Left lung (tissue), 4 donors: ENCODE measurements at regions not wholly inside any gene's neighbourhood (a gene's known extent, or its start where the extent isn't known, plus 50 kb on each side); places are given as distances from the start of the nearest gene placed in this dataset.

Experiments
- ATAC-seq: fragments of 200-7000 bp; cut with Tn5 transposase; one replicate; pipeline ENCODE4 v1.9.1; 2020; ENCODE audit warnings: moderate library complexity
- DNase-seq, 4 donors: peaks; one replicate each; pipeline ENCODE4 v3.0.0-alpha.2; 2013 to 2020
- H3K27ac ChIP-seq, 2 donors: fragments of 200-600 bp; sonication (generic) in 1 of 2; one replicate each; pipeline versions ENCODE4 v1.5.0 to v1.8.0; 2020 to 2021
- H3K27me3 ChIP-seq, 2 donors: fragments of 200-600 bp; sonication (generic) in 1 of 2; one replicate each; pipeline versions ENCODE4 v1.5.0 to v1.8.0; 2020 to 2021
- H3K36me3 ChIP-seq, 2 donors: fragments of 200-600 bp; sonication (generic) in 1 of 2; one replicate each; pipeline versions ENCODE4 v1.5.0 to v1.8.0; 2020 to 2021
- H3K4me1 ChIP-seq, 2 donors: fragments of 200-600 bp; one replicate each; pipeline ENCODE4 v1.8.0; 2021
- H3K4me3 ChIP-seq, 2 donors: fragments of 200-600 bp; sonication (generic) in 1 of 2; one replicate each; pipeline versions ENCODE4 v1.5.0 to v1.8.0; 2020 to 2021; ENCODE audit warnings: mild to moderate bottlenecking in 1 of 2
- H3K9me3 ChIP-seq, 2 donors: fragments of 200-600 bp; sonication (generic) in 1 of 2; one replicate each; pipeline versions ENCODE4 v1.5.0 to v1.8.0; 2020 to 2021
- CTCF ChIP-seq, 2 donors: fragments of 200-600 bp; sonication (generic) in 1 of 2; IDR thresholded peaks; one replicate each; pipeline versions ENCODE4 v1.5.0 to v1.8.0; 2021; ENCODE audit warnings: antibody characterized with exemption in 2 of 2
- intact Hi-C, 2 donors: fragments of 100-400 bp; cut with DNase I; formaldehyde crosslinking; loops; one replicate each; pipeline versions ENCODE4 v1.11.2 to v1.14.2; 2022
- donor health status: DM: no; HTN: yes; CAD: no.
- donor health status: DM: no; HTN: no; CAD: no.

- Histone ChIP-seq H3K4me1 (no peaks in the 10 kb centered on the region), H3K27me3 (no peaks in the 10 kb centered on the region), H3K9me3 (no peaks in the 10 kb centered on the region), H3K4me3 (no peak overlapping the region), H3K27ac (no peak overlapping the region), H3K36me3 (no peaks in the 10 kb centered on the region)
- intact Hi-C loops, result no loop called here
- no peak for DNase-seq
- ATAC-seq, result no peak
- TF ChIP-seq CTCF (IDR thresholded peaks at IDR 0.05), result no peak
These were observed 173.3 kb upstream of the MYCN start for GRCh38 chr2:15766911-15767597.

GRCh38 chr2:15767679-15768078, 172.7 kb upstream of the MYCN start:
- Histone ChIP-seq H3K27ac (no peak overlapping the region), H3K27me3 (no peaks in the 10 kb centered on the region), H3K36me3 (no peaks in the 10 kb centered on the region), H3K9me3 (no peaks in the 10 kb centered on the region), H3K4me3 (no peak overlapping the region), H3K4me1 (no peaks in the 10 kb centered on the region)
- no peak for DNase-seq
- intact Hi-C loops, result no loop called here
- TF ChIP-seq CTCF (IDR thresholded peaks at IDR 0.05), result no peak
- no peak for ATAC-seq

GRCh38 chr2:15768142-15768541, 172.2 kb upstream of the MYCN start:
- no peak for DNase-seq
- Histone ChIP-seq H3K4me3 (no peak overlapping the region), H3K27ac (no peak overlapping the region), H3K4me1 (no peaks in the 10 kb centered on the region), H3K9me3 (no peaks in the 10 kb centered on the region), H3K36me3 (no peaks in the 10 kb centered on the region), H3K27me3 (no peaks in the 10 kb centered on the region)
- ATAC-seq, result no peak
- intact Hi-C loops, result no loop called here
- no peak for TF ChIP-seq CTCF (IDR thresholded peaks at IDR 0.05)

GRCh38 chr2:15768615-15769014, 171.7 kb upstream of the MYCN start:
- no peaks in the 10 kb centered on the region for H3K36me3 ChIP-seq
- peak in 2 of 4 donors; percentile 29 to 67 for DNase-seq
- no peak overlapping the region for H3K27ac ChIP-seq
- intact Hi-C loops, result no loop called here
- H3K4me1 ChIP-seq, result no peaks in the 10 kb centered on the region
- TF ChIP-seq CTCF (IDR thresholded peaks at IDR 0.05), result no peak
- H3K9me3 ChIP-seq, result no peaks in the 10 kb centered on the region
- no peak overlapping the region for H3K4me3 ChIP-seq
- no peak for ATAC-seq
- H3K27me3 ChIP-seq, result no peaks in the 10 kb centered on the region

GRCh38 chr2:15769235-15769634, 171.1 kb upstream of the MYCN start:
- H3K9me3 ChIP-seq, result no peaks in the 10 kb centered on the region
- no peaks in the 10 kb centered on the region for H3K36me3 ChIP-seq
- ATAC-seq (no peak), DNase-seq (no peak)
- intact Hi-C loops, result no loop called here
- H3K4me3 ChIP-seq, result no peak overlapping the region
- H3K27ac ChIP-seq, result no peak overlapping the region
- no peaks in the 10 kb centered on the region for H3K4me1 ChIP-seq
- TF ChIP-seq CTCF (IDR thresholded peaks at IDR 0.05), result no peak
- no peaks in the 10 kb centered on the region for H3K27me3 ChIP-seq
